Fibroblast of lung (primary cell): ENCODE measurements at regions not wholly inside any gene's neighbourhood (a gene's known extent, or its start where the extent isn't known, plus 50 kb on each side); places are given as distances from the start of the nearest gene placed in this dataset.

Experiments
- EZH2 ChIP-seq: IDR thresholded peaks from 2 replicates; pipeline ENCODE4 v1.5.1; 2012; ENCODE audit warnings: low read length, control low read depth, mild to moderate bottlenecking; ENCODE audit errors: missing control alignments
- TF ChIP-seq, protein P1 (sequence below), 2 donors: IDR thresholded peaks in 1 of 2; conservative IDR thresholded peaks in 1 of 2; 1 replicate in 1 of 2; 2 replicates in 1 of 2; pipeline ENCODE4 v1.5.1; 2011 to 2012; ENCODE audit warnings: low read length in 2 of 2, control low read depth in 1 of 2, inconsistent platforms in 1 of 2, low read depth in 1 of 2, mild to moderate bottlenecking in 1 of 2

DNA sequence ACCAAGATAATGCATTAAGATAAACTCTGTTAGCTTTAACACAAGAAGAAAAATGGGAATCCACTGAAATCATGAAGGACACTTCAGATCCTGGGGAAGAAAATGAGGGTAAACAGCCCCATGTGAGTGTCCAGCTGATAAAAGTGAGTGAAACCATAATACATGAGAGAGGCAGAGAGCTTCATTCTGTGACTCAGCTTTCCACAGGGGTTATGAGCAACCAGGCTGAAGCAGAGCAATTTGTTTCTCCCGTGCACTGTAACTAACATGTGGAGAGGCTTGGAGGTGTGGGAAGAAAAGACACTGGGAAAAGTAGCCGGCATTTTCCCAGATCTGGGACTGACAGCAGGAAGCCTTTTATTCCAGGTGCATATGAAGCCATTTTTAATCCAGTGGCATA lies 971.7 kb downstream of the ANKRD7 start:
- TF ChIP-seq, protein P1, sequence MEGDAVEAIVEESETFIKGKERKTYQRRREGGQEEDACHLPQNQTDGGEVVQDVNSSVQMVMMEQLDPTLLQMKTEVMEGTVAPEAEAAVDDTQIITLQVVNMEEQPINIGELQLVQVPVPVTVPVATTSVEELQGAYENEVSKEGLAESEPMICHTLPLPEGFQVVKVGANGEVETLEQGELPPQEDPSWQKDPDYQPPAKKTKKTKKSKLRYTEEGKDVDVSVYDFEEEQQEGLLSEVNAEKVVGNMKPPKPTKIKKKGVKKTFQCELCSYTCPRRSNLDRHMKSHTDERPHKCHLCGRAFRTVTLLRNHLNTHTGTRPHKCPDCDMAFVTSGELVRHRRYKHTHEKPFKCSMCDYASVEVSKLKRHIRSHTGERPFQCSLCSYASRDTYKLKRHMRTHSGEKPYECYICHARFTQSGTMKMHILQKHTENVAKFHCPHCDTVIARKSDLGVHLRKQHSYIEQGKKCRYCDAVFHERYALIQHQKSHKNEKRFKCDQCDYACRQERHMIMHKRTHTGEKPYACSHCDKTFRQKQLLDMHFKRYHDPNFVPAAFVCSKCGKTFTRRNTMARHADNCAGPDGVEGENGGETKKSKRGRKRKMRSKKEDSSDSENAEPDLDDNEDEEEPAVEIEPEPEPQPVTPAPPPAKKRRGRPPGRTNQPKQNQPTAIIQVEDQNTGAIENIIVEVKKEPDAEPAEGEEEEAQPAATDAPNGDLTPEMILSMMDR (conservative IDR thresholded peaks at IDR 0.05 in 1 of 2, IDR thresholded peaks at IDR 0.05 in 1 of 2; ENCODE audit: low read depth in 1 of 2, low read length in 2 of 2), result no peak
- TF ChIP-seq EZH2, result no peak
